ENCODE measurements at regions not wholly inside any gene's neighbourhood (a gene's known extent, or its start where the extent isn't known, plus 50 kb on each side); places are given as distances from the start of the nearest gene placed in this dataset.

DNA sequence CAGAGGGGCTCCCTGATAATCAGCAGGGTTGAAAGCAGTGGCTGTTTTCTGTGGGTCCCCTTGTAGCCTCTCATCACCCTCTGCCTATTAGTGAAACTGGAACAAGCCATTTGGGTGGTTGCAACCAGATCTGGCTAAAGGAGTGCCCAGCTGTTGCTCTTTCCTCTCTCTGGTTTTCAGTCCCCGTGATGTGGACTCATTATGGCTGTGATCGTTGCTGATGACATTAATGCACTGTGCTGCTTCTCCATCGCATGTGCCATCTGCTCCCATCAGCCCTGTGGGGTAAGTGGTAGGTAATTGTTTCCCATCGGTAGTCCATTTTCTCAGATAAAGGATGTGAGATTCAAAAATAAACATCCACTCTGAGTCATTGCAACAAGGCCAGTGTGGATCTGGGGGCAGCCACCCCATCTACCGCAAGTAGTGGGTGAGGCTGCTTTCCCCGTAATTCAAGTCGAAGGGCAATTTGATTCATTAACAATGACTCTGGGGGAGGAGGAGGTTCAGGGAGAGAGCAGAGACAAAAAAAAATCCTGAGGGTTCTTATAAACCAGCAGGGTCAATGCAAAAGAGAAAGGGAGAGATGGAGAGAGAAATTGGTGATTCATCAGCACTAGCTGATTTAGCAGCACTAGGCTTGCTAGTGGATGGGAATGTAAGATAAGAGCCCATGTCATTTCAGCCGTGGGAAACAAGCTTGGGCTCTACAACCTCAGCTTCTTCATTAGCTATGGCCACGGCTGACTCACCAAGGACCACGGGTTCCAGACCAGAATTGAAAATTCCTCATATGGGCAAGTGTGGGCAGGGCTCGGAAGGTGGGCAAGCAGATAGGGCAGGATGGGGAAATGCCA is 357.8 kb downstream of the MID1IP1 start (continued):
- TF ChIP-seq, protein P1, sequence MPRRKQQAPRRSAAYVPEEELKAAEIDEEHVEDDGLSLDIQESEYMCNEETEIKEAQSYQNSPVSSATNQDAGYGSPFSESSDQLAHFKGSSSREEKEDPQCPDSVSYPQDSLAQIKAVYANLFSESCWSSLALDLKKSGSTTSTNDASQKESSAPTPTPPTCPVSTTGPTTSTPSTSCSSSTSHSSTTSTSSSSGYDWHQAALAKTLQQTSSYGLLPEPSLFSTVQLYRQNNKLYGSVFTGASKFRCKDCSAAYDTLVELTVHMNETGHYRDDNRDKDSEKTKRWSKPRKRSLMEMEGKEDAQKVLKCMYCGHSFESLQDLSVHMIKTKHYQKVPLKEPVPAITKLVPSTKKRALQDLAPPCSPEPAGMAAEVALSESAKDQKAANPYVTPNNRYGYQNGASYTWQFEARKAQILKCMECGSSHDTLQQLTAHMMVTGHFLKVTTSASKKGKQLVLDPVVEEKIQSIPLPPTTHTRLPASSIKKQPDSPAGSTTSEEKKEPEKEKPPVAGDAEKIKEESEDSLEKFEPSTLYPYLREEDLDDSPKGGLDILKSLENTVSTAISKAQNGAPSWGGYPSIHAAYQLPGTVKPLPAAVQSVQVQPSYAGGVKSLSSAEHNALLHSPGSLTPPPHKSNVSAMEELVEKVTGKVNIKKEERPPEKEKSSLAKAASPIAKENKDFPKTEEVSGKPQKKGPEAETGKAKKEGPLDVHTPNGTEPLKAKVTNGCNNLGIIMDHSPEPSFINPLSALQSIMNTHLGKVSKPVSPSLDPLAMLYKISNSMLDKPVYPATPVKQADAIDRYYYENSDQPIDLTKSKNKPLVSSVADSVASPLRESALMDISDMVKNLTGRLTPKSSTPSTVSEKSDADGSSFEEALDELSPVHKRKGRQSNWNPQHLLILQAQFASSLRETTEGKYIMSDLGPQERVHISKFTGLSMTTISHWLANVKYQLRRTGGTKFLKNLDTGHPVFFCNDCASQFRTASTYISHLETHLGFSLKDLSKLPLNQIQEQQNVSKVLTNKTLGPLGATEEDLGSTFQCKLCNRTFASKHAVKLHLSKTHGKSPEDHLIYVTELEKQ (tag by site-specific recombination; IDR thresholded peaks at IDR 0.05; ENCODE audit: borderline replicate concordance), result 0 out of 2 replicates have a peak, but pooled peaks have one; percentile 26
- TF ChIP-seq EGR2 (tag by site-specific recombination; IDR thresholded peaks at IDR 0.05; ENCODE audit: low read depth) (peak; percentile 65), OSR2 (tag by site-specific recombination; IDR thresholded peaks at IDR 0.05) (peak; percentile 37; the same call in 1 of the 2 replicates), TRIM28 (IDR thresholded peaks at IDR 0.05; ENCODE audit: borderline replicate concordance, low read length) (peak; percentile 33; the same call in 1 of the 2 replicates), ZNF2 (tag by site-specific recombination; IDR thresholded peaks at IDR 0.05) (no peak), GLIS1 (tag by site-specific recombination; IDR thresholded peaks at IDR 0.05) (peak; percentile 50; the same call in 1 of the 2 replicates), ZNF311 (tag by site-specific recombination; IDR thresholded peaks at IDR 0.05; ENCODE audit: borderline replicate concordance) (no peak), ZNF623 (tag by site-specific recombination; IDR thresholded peaks at IDR 0.05) (no peak)

DNA sequence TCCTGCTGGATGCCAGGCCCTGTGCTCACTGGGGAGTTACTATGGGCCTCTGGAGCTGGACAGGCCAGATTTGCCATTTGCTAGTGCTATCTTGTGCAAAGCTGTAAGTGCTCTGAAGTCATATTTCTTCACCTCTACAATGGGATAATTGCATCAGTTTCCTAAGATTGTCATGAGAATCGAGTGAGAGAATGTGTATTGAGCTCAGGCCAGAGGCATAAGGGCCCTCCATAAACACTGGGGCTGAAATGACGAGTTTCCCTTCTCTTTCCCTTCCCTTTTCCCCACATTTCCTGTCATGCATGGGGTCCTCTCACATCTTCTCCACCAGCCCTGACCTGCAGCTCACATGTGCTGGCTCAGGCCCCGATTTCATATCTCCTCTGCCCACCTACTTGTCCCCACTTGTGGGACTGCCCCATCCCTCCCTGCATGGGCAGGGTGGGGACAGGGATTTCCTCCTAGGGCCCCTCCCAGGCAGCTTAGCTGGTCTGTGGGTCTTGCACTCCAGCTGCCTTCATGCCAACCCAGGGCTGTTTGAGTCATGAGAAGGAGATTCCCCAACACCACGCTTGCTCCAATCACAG is 358.8 kb downstream of the MID1IP1 start:
- CTCF ChIA-PET, result interaction anchor here (0.7 to 2.6 kb wide), 6 partner anchors 8 to 435 kb away, joined by 3 to 16 read pairs (median 3); no protein-coding TSS in a partner anchor
- Histone ChIP-seq H3K4me3 (ENCODE audit: low read depth, low read length) (no peak overlapping the region), H3K4me1 (ENCODE audit: control insufficient read depth, insufficient read depth, low read length) (peaks cover 2% of the 10 kb centered on the region; the same call in 1 of the 2 replicates), H3K27ac (ENCODE audit: extremely low read depth, low read depth, low read length) (no peak overlapping the region), H3K9me3 (ENCODE audit: control insufficient read depth, insufficient read depth, low read depth, low read length) (no peaks in the 10 kb centered on the region), H3K36me3 (ENCODE audit: control insufficient read depth in 2 of 2, insufficient read depth in 1 of 2, low read length in 2 of 2) (no peaks in the 10 kb centered on the region)
- TF ChIP-seq, protein P2, sequence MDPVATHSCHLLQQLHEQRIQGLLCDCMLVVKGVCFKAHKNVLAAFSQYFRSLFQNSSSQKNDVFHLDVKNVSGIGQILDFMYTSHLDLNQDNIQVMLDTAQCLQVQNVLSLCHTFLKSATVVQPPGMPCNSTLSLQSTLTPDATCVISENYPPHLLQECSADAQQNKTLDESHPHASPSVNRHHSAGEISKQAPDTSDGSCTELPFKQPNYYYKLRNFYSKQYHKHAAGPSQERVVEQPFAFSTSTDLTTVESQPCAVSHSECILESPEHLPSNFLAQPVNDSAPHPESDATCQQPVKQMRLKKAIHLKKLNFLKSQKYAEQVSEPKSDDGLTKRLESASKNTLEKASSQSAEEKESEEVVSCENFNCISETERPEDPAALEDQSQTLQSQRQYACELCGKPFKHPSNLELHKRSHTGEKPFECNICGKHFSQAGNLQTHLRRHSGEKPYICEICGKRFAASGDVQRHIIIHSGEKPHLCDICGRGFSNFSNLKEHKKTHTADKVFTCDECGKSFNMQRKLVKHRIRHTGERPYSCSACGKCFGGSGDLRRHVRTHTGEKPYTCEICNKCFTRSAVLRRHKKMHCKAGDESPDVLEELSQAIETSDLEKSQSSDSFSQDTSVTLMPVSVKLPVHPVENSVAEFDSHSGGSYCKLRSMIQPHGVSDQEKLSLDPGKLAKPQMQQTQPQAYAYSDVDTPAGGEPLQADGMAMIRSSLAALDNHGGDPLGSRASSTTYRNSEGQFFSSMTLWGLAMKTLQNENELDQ (tag by site-specific recombination; IDR thresholded peaks at IDR 0.05; ENCODE audit: low read depth), result no peak
- TF ChIP-seq, protein P3, sequence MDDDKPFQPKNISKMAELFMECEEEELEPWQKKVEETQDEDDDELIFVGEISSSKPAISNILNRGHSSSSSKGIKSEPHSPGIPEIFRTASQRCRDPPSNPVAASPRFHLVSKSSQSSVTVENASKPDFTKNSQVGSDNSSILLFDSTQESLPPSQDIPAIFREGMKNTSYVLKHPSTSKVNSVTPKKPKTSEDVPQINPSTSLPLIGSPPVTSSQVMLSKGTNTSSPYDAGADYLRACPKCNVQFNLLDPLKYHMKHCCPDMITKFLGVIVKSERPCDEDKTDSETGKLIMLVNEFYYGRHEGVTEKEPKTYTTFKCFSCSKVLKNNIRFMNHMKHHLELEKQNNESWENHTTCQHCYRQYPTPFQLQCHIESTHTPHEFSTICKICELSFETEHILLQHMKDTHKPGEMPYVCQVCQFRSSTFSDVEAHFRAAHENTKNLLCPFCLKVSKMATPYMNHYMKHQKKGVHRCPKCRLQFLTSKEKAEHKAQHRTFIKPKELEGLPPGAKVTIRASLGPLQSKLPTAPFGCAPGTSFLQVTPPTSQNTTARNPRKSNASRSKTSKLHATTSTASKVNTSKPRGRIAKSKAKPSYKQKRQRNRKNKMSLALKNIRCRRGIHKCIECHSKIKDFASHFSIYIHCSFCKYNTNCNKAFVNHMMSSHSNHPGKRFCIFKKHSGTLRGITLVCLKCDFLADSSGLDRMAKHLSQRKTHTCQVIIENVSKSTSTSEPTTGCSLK (tag by site-specific recombination; IDR thresholded peaks at IDR 0.05), result no peak
- TF ChIP-seq ZNF791 (tag by site-specific recombination; IDR thresholded peaks at IDR 0.05) (no peak), ZNF558 (tag by site-specific recombination; IDR thresholded peaks at IDR 0.05) (no peak), ZNF121 (tag by site-specific recombination; IDR thresholded peaks at IDR 0.05) (no peak), ZNF623 (tag by site-specific recombination; IDR thresholded peaks at IDR 0.05) (no peak)
- POLR2A ChIA-PET, result interaction anchor here (0.7 kb wide), 1 partner anchor 208 kb away, joined by 5 read pairs; no protein-coding TSS in a partner anchor

All from HEK293 (cell line).